Cardiac fibroblast (primary cell): ENCODE measurements at regions not wholly inside any gene's neighbourhood (a gene's known extent, or its start where the extent isn't known, plus 50 kb on each side); places are given as distances from the start of the nearest gene placed in this dataset.

Experiments used
- DNase-seq, 2 donors: peaks; one replicate each; pipeline versions ENCODE4 v3.0.0 to v3.0.0-alpha.2; 2010; ENCODE audit warnings: low read depth in 2 of 2
- H3K4me3 ChIP-seq, 2 donors: replicated peaks in 1 of 2; 1 replicate in 1 of 2; 2 replicates in 1 of 2; pipeline ENCODE4 v1.5.1; 2011; ENCODE audit warnings: low read depth in 2 of 2, low read length in 2 of 2, mild to moderate bottlenecking in 2 of 2, moderate library complexity in 1 of 2
- CTCF ChIP-seq: IDR thresholded peaks from one replicate; pipeline ENCODE4 v1.5.1; 2011; ENCODE audit warnings: low read depth, mild to moderate bottlenecking, low read length, inconsistent platforms

- no peak for DNase-seq
- TF ChIP-seq CTCF = no peak
- no peak overlapping the region for H3K4me3 ChIP-seq
These were observed 216.7 kb upstream of the KLF14 start for GRCh38 chr7:130950741-130951140.

DNA sequence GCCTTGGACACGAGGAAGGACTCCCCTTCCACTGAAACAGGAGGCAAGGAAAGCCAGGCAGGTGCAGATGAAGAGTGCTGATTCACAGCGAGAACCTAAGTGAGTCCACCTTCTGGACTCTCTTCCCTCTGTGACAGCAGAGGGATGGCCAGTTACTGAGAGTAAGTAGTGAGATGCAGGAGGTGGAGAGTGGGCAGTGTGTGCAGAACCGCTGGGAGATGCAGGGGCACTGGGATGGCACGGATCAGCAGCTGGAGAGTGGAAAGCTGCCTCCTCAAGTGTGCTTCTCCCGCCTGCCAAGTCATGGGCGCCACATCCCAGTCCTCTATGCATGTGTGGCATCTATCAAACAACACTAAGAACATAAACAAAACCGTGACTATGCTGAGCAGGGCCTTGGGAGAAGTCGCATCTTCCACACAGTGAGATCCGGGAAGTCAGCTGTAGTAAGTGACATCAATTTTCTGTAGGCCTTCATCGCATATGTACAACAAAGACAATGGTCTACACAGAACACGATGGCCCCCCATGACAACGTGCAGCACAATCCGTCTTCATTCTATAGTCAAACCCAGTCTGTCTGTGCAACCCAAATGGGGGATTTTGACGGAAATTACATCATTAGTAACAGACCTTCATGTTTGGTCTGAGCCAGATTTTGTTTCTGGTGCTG lies 217.4 kb upstream of the KLF14 start:
- DNase-seq = no peak
- no peak for TF ChIP-seq CTCF
- no peak overlapping the region for H3K4me3 ChIP-seq

GRCh38 chr7:130951976-130952876 lies 218.2 kb upstream of the KLF14 start:
- H3K4me3 ChIP-seq = no peak overlapping the region
- DNase-seq = no peak
- TF ChIP-seq CTCF = no peak

GRCh38 chr7:130953196-130953595 lies 219.2 kb upstream of the KLF14 start:
- no peak for TF ChIP-seq CTCF
- DNase-seq = no peak
- no peak overlapping the region for H3K4me3 ChIP-seq

GRCh38 chr7:130954918-130955564 lies 221.0 kb upstream of the KLF14 start:
- no peak for DNase-seq
- no peak overlapping the region for H3K4me3 ChIP-seq
- no peak for TF ChIP-seq CTCF

GRCh38 chr7:130955565-130955919 lies 221.5 kb upstream of the KLF14 start:
- no peak for TF ChIP-seq CTCF
- H3K4me3 ChIP-seq = no peak overlapping the region
- DNase-seq = no peak
